IMR-90 (cell line): ENCODE measurements at regions not wholly inside any gene's neighbourhood (a gene's known extent, or its start where the extent isn't known, plus 50 kb on each side); places are given as distances from the start of the nearest gene placed in this dataset.

ENCODE experiments used
- ATAC-seq: fragments of 200-7000 bp; cut with Tn5 transposase; 2 replicates; pipeline ENCODE4 v1.9.1; 2020; ENCODE audit warnings: low read depth, mild to moderate bottlenecking, moderate library complexity
- BruUV-seq: library from RNA; stranded (reverse); fragments of 400-500 nt; replicated peaks from 2 replicates; lab custom pipeline; 2021; lab: Mats Ljungman, UMichigan
- CTCF ChIA-PET: fragments of 300-600 bp; formaldehyde crosslinking; extraction: SDS; loops from one replicate; lab custom pipeline; 2021; ENCODE audit warnings: antibody characterized with exemption; lab: Yijun Ruan, JAX
- POLR2A ChIA-PET: fragments of 300-600 bp; sonication (Branson Sonifier 250); formaldehyde crosslinking; loops from one replicate; lab custom pipeline; 2022; ENCODE audit warnings: antibody characterized with exemption; ENCODE audit not compliant: unreplicated experiment; lab: Charles Lee
- DNase-seq: peaks from one replicate; pipeline ENCODE4 v3.0.0; 2013
- H2AFZ ChIP-seq: replicated peaks from 2 replicates; pipeline ENCODE3; 2013; ENCODE audit warnings: low read length, mild to moderate bottlenecking; ENCODE audit not compliant: poor library complexity
- H2AK5ac ChIP-seq: 2 replicates; pipeline ENCODE4 v1.6.1; 2013; ENCODE audit warnings: low read depth, low read length, inconsistent platforms
- H2AK9ac ChIP-seq: replicated peaks from 2 replicates; pipeline ENCODE3; 2013; ENCODE audit warnings: mild to moderate bottlenecking, low read depth, low read length, moderate library complexity; ENCODE audit not compliant: poor library complexity
- H2BK120ac ChIP-seq: 2 replicates; pipeline ENCODE4 v1.6.1; 2013; ENCODE audit warnings: low read depth, low read length, inconsistent platforms
- H2BK15ac ChIP-seq: 3 replicates; pipeline ENCODE4 v1.6.1; 2013; ENCODE audit warnings: low read depth, low read length, inconsistent platforms
- H2BK20ac ChIP-seq: 2 replicates; pipeline ENCODE4 v1.6.1; 2013; ENCODE audit warnings: low read depth, mild to moderate bottlenecking, inconsistent platforms, low read length, moderate library complexity
- H2BK5ac ChIP-seq: 2 replicates; pipeline ENCODE4 v1.6.1; 2013; ENCODE audit warnings: mild to moderate bottlenecking, low read depth, low read length, inconsistent platforms; ENCODE audit not compliant: poor library complexity, severe bottlenecking
- H3K14ac ChIP-seq: replicated peaks from 2 replicates; pipeline ENCODE4 v1.6.1; 2013; ENCODE audit warnings: low read depth, low read length, inconsistent platforms
- H3K18ac ChIP-seq: 2 replicates; pipeline ENCODE4 v1.6.1; 2013; ENCODE audit warnings: low read depth, low read length, control low read depth
- H3K23ac ChIP-seq: 2 replicates; pipeline ENCODE4 v1.6.1; 2013; ENCODE audit warnings: low read depth, low read length, inconsistent platforms
- H3K27ac ChIP-seq: 2 replicates; pipeline ENCODE4 v1.5.1; 2013; ENCODE audit warnings: mild to moderate bottlenecking, control low read depth, low read length; ENCODE audit not compliant: insufficient read depth
- H3K27me3 ChIP-seq: 2 replicates; pipeline ENCODE4 v1.6.1; 2013; ENCODE audit warnings: low read length; ENCODE audit not compliant: control insufficient read depth, insufficient read depth
- H3K36me3 ChIP-seq: 2 replicates; pipeline ENCODE4 v1.6.1; 2013; ENCODE audit warnings: low read length, mixed read lengths; ENCODE audit not compliant: control insufficient read depth, insufficient read depth
- H3K4ac ChIP-seq: 2 replicates; pipeline ENCODE4 v1.6.1; 2013; ENCODE audit warnings: low read depth, low read length, inconsistent platforms
- H3K4me1 ChIP-seq: 2 replicates; pipeline ENCODE4 v1.6.1; 2013; ENCODE audit warnings: low read length, mixed read lengths; ENCODE audit not compliant: control insufficient read depth, insufficient read depth
- H3K4me2 ChIP-seq: 2 replicates; pipeline ENCODE4 v1.6.1; 2013; ENCODE audit warnings: low read depth, mild to moderate bottlenecking, control low read depth, low read length, moderate library complexity
- H3K4me3 ChIP-seq: 2 replicates; pipeline ENCODE4 v1.5.1; 2013; ENCODE audit warnings: low read depth, mild to moderate bottlenecking, control low read depth, low read length, moderate library complexity; ENCODE audit not compliant: insufficient read depth
- H3K56ac ChIP-seq: 2 replicates; pipeline ENCODE4 v1.6.1; 2013; ENCODE audit warnings: low read length, inconsistent platforms; ENCODE audit not compliant: insufficient read depth; ENCODE audit errors: extremely low read depth
- H3K79me1 ChIP-seq, 2 experiments: 2 replicates each; pipeline ENCODE4 v1.6.1; 2013; ENCODE audit warnings: low read length in 2 of 2, inconsistent platforms in 1 of 2, low read depth in 1 of 2
- H3K9ac ChIP-seq: 2 replicates; pipeline ENCODE4 v1.6.1; 2013; ENCODE audit warnings: low read depth, low read length, control low read depth
- H3K9me1 ChIP-seq: 2 replicates; pipeline ENCODE4 v1.6.1; 2013; ENCODE audit warnings: low read length, inconsistent platforms; ENCODE audit not compliant: insufficient read depth
- H3K9me3 ChIP-seq: 2 replicates; pipeline ENCODE4 v1.6.1; 2013; ENCODE audit warnings: low read length; ENCODE audit not compliant: control insufficient read depth, insufficient read depth
- H4K20me1 ChIP-seq: 2 replicates; pipeline ENCODE4 v1.6.1; 2013; ENCODE audit warnings: low read length, inconsistent platforms; ENCODE audit not compliant: insufficient read depth
- H4K5ac ChIP-seq: 2 replicates; pipeline ENCODE4 v1.6.1; 2013; ENCODE audit warnings: mild to moderate bottlenecking, low read depth, low read length, control low read depth
- H4K8ac ChIP-seq, 2 experiments: 2 replicates each; pipeline ENCODE4 v1.6.1; 2013; ENCODE audit warnings: low read depth in 2 of 2, low read length in 2 of 2, control low read depth in 1 of 2, inconsistent platforms in 1 of 2
- H4K91ac ChIP-seq: 2 replicates; pipeline ENCODE4 v1.6.1; 2013; ENCODE audit warnings: low read depth, low read length, inconsistent platforms; ENCODE audit not compliant: insufficient read depth
- CTCF ChIP-seq: conservative IDR thresholded peaks from 2 replicates; pipeline ENCODE4 v1.5.1; 2012; ENCODE audit warnings: mild to moderate bottlenecking, low read depth, low read length, improper control_type of control experiment
- FOS ChIP-seq: fragments of 150-350 bp; IDR thresholded peaks from 2 replicates; pipeline ENCODE4 v1.6.1; 2016; ENCODE audit warnings: low read depth, low read length
- NFE2L2 ChIP-seq: fragments of 150-350 bp; IDR thresholded peaks from 2 replicates; pipeline ENCODE4 v1.6.1; 2016; ENCODE audit warnings: low read depth, mild to moderate bottlenecking, low read length
- POLR2A ChIP-seq: IDR thresholded peaks from 2 replicates; pipeline ENCODE4 v1.6.1; 2012; ENCODE audit warnings: mild to moderate bottlenecking, low read depth, low read length
- SMC3 ChIP-seq: fragments of 150-350 bp; IDR thresholded peaks from 2 replicates; pipeline ENCODE4 v1.6.1; 2016; ENCODE audit warnings: low read depth, mild to moderate bottlenecking, antibody characterized with exemption, low read length, moderate library complexity
- WGBS, 2 experiments: methylation state at CpG; one replicate each; pipeline versions ENCODE4 v1.1.5 to v1.1.7; 2013; ENCODE audit warnings: missing lambda C conversion rate in 2 of 2; ENCODE audit not compliant: insufficient read length in 1 of 2; ENCODE audit errors: extremely low coverage in 2 of 2; 5-methylcytosine and 5-hydroxymethylcytosine counted together
- dilution Hi-C: fragments of 300-500 bp; cut with HindIII; formaldehyde crosslinking; loops from one replicate; pipeline ENCODE4 v1.14.3; 2018; ENCODE audit warnings: low sequenced_read_pairs; ENCODE audit not compliant: unreplicated experiment
- in situ Hi-C: fragments of 300-500 bp; cut with MboI; formaldehyde crosslinking; loops from 3 replicates; pipeline ENCODE4 v1.14.3; 2019; ENCODE audit warnings: low sequenced_read_pairs, inconsistent platforms, mixed read lengths
- intact Hi-C: fragments of 100-400 bp; cut with micrococcal nuclease; formaldehyde crosslinking; loops from 2 replicates; pipeline ENCODE4 v1.10.0; 2022

DNA sequence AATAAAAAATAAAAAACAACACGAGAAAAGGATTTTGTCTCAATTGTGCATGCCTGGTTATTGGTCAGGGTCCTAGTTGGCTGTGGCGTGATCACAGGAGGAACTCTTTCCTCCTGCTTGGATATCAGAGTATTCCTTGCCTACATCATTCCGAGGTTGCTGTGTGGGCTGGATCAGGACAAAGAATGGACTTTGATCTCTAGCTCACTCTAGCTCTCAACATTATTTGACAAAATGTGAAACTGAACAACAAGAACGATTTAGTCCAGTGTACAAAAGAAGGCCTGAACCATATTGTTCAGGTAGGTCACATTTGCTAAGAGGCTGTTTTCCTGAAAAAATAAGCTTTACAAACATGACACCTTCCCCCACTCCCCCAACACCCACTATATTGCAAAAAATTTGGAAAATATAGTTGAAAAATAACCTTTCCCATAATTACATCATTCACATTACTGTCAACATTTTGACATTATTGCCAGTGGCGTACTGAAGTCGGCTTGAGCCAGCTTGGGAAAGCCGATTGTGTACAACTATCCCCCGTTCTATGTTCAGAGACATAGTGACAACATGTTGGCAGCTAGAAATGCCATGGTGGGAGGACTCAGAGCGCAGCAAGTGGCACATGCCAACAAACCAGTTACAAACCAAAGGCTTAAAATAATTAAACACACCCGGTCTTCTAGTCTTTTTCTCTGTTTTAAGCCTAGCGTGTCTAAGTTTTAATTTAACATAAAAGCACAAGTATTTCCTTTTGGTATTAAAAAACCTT, 179.0 kb downstream of the LPIN1 start:
- H3K4me1 ChIP-seq, result no peaks in the 10 kb centered on the region
- H2BK5ac ChIP-seq, result no peak overlapping the region
- 100% methylated on average over 1 of the region's 11 CpGs; no CpG with 5 or more reads in 1 of the 2 experiments for WGBS, 2 experiments
- POLR2A ChIA-PET, result no interaction called here
- no peak overlapping the region for H3K14ac ChIP-seq
- H3K4me3 ChIP-seq, result no peak overlapping the region
- H2BK120ac ChIP-seq, result no peak overlapping the region
- H3K27ac ChIP-seq, result no peak overlapping the region
- H3K56ac ChIP-seq, result no peak overlapping the region
- no peak overlapping the region for H3K4me2 ChIP-seq
- H4K5ac ChIP-seq, result no peak overlapping the region
- TF ChIP-seq NFE2L2 (no peak), CTCF (no peak), FOS (no peak), POLR2A (no peak), SMC3 (no peak)
- dilution Hi-C loops (no loop called here), intact Hi-C loops (no loop called here), in situ Hi-C loops (no loop called here)
- peaks cover 16% of the 10 kb centered on the region for H3K27me3 ChIP-seq
- H4K20me1 ChIP-seq, result no peaks in the 10 kb centered on the region
- DNase-seq, result no peak
- H3K4ac ChIP-seq, result no peak overlapping the region
- CTCF ChIA-PET, result no interaction called here
- no peak overlapping the region for H2AK9ac ChIP-seq
- H2AK5ac ChIP-seq, result no peak overlapping the region
- no TSS peak for BruUV-seq
- H2BK20ac ChIP-seq, result no peak overlapping the region
- no peaks in the 10 kb centered on the region for H3K36me3 ChIP-seq
- H4K8ac ChIP-seq, result no peak overlapping the region
- no peak overlapping the region for H3K23ac ChIP-seq
- H2AFZ ChIP-seq, result no peak overlapping the region
- H3K79me1 ChIP-seq, result no peaks in the 10 kb centered on the region
- ATAC-seq, result no peak
- no peak overlapping the region for H3K9ac ChIP-seq
- H2BK15ac ChIP-seq, result no peak overlapping the region
- H3K9me3 ChIP-seq, result no peaks in the 10 kb centered on the region
- no peaks in the 10 kb centered on the region for H3K9me1 ChIP-seq
- H3K18ac ChIP-seq, result no peak overlapping the region
- H4K91ac ChIP-seq, result no peak overlapping the region
